OCI-M2 (cell line): ENCODE measurements at regions not wholly inside any gene's neighbourhood (a gene's known extent, or its start where the extent isn't known, plus 50 kb on each side); places are given as distances from the start of the nearest gene placed in this dataset.

ENCODE experiments used
- DNase-seq: peaks from one replicate; lab custom pipeline; 2025; ENCODE audit not compliant: unreplicated experiment; lab: John Stamatoyannopoulos, UW

DNA sequence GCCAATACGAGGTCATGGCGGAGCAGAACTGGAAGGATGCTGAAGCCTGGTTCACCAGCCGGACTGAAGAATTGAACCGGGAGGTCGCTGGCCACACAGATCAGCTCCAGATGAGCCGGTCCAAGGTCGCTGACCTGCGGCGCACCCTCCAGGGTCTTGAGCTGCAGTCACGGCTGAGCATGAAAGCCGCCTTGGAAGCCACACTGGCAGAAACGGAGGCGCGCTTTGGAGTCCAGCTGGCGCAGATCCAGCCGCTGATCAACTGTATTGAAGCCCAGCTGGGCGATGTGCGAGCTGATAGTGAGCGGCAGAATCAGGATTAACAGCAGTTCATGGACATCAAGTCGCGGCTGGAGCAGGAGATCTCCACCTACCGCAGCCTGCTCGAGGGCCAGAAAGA, 296.9 kb downstream of the OGFRL1 start:
- DNase-seq = no peak

DNA sequence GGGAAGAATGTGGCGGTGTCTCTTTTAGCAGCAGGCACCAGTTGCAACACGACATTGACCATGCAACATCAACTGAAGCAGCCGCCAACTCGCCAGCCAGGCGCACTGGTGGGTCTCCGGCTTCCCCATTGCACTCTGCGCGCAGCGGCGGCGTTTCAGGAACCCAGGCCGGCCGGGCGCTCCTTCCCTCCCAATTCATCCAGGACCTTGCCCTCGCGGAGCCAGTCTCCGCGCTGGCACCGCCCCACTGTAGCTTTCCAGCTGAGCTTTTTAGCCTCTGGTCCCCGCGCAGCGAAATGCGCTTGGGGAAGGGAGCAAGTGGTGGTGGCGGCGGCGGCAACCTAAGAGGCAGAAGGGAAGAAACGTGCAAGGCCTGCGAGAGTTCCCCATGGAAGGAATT, 297.9 kb upstream of the RIMS1 start:
- DNase-seq = no peak

DNA sequence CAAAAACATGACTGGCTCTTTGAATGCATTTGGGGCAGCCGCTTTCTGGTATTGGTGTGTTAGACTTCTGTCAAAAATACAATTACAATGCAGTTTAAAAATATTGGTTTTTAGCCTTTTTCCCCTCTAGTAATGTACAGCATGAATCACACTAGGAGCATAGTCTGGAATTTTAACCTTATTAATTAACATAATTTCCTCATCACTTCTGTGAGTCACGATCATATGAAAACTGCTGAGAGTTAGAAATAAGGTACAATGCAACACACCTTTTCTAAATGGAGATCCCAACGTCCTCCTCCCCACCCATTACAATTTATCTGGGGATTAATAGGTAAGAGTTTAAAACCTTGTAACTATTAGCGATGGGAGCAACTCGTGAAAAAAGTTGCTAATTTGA, 297.1 kb upstream of the RIMS1 start:
- DNase-seq = no peak

DNA sequence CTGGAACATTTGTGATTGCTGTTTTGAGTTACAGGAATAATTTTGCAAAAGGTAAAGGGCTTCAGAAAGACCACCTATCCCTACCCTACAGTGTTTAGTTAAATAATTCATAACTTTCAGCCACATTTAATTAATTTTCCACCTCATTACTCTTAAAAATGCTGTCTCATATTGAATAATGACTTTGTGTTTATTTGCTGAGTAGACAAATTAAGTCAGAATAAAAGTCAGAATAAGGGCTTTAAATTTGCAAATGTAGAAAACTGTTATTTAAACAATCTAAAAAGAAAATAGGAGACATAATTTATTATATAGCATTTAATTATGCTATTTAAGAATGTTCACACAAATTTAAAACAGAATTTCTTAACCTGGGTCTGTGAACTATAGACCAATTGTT, 293.7 kb upstream of the RIMS1 start:
- no peak for DNase-seq

DNA sequence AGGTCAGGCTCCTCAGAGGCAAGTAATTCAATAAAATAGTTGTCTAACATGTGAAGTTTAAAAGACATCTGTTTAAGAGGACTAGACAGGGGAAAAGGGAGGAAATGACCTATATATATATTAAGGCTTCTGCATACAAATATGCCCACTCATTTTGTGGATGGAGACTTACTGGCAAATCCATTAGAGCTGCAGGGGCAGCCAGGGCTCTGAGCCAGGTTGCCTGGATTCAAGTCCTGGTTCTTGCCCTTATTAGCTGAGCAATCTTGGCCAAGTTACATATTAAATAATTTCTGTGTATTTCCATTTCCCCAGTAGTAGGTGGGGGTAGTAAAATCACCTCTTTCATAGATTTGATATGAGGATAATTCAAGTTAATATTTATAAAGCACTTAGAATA, 287.0 kb upstream of the RIMS1 start:
- no peak for DNase-seq

DNA sequence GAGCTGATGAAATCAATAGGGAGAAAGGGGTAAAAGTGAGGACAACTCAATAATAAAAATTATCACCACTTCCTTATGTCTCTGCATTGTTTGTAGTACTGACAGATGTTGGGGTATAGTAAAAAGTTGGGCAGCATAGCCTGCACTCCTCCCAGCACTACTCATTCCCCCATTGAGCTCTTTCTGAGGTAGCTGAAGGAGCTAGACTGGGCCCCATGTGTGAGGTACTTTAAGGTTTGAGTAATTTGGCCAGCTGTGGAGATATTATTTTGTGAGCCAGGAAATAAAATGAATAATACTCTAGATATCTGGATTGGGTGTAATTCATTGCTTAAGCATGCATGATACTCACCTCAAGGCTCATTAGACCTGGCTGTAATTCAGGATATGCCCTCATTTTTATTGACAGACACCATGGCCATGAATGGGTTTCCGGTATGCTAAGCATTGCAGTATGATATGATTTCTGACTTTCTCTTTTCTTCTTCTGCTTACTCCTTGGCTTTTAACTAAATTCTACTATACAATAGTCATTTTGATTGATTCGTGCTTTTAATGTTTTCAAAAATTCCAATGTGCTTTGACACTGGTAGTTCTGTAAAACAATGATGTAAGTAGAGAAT, 283.9 kb upstream of the RIMS1 start:
- DNase-seq = no peak

DNA sequence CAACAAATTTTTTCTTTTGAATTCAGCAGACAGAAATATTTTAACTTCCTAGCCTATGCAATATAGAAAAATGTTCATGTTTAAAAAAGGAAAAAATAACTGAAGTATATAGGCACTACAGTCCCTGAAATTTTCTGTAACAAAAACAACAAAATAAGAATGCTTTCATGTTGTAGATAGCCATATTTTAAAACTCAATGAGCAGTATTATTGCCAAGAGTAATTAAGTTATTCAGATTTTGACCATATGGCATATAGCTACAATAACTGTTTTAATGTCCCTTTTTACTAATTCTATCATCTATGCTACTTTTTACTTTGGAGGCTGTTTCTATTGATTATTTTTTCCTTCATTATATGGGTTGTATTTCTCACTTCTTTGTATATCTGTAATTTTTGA, 283.3 kb upstream of the RIMS1 start:
- DNase-seq = no peak

DNA sequence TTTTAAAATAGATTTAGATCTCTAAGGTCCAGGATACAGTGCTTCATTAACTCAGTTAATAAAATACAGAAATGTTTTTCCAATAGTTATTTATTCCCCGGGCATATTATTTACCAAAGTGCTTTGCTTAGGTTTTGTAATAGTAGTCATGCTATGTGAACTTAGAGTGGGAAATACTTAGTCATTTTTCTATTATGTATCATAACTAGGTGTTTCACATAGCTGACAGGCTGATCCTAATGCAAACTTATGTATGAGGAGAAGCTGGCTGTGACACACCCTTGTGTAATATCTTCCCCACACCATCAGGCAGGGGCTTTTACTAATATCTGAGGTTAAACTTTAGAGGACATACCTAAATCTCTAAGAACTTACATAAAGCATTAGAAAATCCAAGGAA, 277.7 kb upstream of the RIMS1 start:
- DNase-seq = no peak

DNA sequence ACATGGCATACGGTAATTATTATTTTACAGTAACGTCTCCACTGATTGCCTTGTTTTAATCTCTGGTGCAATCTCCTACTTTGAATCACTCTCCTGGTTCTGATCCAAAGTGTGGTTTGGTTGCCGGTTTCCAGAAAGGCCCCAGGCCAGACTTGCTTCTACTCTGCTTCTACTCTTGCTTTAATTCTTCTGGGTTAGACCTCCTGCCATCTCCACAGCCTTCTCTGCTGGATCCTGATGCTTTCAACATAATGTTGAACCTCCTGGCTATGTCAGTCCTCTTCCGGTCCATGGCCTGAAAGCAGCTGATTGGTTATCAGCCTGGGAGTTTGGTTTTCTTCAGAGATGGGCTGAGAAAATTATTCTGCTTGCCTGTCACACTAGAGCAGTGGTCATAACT, 266.5 kb upstream of the RIMS1 start:
- DNase-seq = no peak

DNA sequence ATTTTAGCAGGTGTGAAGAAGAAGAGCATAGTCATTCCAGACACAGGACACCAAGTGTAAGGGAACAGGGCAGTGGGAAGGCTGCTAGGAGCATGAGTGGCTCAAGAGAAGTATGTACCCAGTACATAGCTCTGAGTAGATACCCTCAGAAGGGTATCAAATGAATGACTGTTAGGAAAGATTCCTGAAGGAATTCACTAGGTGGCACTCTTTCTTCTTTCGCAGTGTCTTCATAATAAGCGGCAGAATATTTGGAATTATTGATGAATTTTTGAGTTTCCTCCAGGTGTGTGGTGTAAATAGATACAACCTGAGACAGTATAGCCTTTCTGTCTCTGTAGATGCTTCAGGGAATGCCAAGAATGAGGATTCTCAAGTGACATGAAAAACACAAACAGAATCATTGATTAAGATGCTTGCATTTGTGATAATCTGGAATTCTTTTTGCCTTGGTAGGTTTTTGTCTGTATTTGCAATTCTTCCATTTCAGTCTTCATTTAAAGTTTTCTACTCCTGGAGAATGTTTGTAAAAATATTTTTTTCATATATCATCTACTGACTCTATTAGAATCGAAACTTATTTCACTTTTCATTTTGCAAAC, 264.3 kb upstream of the RIMS1 start:
- no peak for DNase-seq

DNA sequence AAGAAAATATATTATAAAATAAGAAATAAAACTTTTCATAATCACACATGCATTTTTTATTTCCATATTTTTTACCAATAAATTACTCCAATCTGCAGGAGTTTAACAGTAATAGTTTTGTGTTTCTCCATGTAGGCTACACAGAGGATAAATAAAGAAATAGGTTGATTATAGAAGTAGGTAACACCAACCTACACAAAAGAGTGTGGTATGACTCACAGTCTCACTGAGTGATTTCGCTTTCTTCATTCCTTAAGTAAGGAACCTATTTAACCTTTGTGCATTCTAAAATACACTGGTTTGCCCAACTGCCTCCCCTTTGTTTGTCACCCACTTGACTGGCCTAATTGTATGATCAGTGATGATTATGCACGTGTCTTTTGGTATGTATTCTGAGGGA, 244.2 kb upstream of the RIMS1 start:
- no peak for DNase-seq

DNA sequence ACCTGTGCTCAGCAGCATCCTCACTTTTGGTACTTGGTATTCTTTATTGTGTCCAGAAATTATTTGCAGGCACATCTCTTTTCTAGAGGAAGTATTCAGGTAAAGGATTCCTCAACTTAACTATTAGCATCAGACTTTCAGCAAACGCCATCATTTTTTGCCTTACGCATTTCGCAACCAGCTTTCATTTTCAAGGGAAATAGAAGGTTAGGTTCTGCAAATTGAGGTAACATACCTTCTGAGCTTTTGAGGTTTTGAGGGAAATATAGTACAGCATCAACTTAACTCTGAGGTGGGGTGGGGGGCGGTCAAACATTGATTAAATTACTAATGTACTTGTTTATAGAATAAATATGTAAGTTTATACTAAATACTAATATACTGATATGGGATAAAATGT, 243.6 kb upstream of the RIMS1 start:
- DNase-seq = no peak

DNA sequence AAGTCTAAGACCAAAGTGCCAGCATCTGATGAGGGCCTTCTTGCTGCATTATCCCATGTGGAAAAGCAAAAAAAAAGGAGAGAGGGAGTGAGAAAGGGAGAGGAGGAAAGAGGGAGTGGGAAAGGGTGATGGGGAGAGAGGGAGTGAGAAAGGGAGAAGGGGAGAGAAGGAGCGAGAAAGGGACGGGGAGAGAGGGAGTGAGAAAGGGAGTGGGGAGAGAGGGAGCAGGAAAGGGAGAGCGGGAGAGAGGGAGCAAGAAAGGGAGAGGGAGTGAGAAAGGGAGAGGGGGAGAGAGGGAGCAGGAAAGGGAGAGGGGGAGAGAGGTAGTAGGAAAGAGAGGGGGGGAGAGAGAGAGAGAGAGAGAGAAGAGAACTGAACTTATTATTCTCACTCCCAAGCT, 241.1 kb upstream of the RIMS1 start:
- no peak for DNase-seq

DNA sequence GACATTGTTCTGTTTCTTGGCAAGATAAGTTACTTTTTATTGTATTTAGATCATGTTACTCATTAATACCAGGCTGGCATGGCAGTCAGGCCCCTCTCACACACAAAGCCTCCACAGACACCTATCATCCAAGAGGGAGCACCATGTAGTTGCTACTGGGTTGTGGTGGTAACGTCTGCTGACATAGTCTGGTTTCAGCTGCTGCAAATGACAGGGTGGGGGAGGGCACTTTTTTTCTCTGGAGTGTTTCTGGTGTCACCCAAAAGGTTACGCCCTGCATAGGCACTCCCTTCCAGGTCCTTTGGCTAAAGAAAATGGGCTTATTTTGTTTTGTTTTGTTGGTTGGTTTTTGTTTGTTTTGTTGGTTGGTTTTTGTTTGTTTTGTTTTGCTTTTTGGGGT, 236.4 kb upstream of the RIMS1 start:
- DNase-seq = no peak

DNA sequence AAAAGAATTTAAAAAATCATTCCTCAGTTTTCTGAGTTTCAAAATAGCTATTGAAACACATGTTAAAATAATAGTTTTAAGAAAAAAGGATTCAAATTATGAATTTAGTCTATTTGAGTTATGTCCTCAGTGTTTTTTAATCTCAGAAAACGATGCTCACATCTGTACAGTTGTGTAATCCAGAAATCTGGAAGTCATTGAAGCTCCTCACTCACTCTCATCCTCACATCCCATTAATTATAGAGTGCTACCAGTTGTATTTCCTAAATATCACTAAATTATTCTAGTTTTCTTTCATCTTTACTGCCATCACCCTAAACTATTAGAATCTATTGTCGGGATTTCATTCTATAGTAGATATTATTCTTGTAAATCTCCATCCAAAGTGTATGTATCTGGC, 234.7 kb upstream of the RIMS1 start:
- DNase-seq = no peak

DNA sequence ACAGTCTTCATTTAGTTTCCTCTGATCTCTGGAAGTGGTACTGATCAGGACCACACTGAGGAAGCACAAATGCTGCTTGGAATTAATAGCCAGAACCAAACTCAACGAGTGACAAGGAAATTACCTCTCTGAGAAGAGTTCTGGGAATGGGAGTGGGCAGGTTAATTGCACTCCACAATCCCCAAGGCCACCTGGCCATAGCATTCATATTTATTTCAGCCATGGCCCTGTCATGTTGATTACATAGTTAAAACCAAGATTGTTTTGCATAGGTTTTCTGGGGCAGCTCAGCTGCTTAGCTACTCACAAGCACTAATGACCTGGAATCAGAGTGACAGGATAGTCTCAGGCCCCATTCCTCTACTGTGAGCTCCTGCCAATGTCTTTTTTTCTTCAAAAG, 230.2 kb upstream of the RIMS1 start:
- DNase-seq = no peak

DNA sequence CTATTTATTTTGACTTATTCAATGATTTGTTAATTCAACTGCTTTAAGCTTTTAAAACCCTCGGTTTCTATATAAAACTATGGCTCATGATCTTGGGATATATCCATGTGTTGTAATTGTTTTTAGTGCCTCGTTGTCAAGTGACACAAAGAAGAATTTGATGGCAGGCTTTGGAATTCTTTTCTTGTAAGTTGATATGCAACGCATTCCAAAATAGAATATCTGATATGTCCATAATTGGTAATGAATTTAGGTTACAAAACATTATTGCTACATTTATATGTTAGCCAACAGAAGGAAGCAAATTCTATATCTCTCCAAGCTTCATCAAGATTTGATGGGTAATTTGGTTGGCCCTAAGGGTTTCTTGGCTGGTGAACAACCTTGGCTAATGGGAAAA, 220.4 kb upstream of the RIMS1 start:
- no peak for DNase-seq

DNA sequence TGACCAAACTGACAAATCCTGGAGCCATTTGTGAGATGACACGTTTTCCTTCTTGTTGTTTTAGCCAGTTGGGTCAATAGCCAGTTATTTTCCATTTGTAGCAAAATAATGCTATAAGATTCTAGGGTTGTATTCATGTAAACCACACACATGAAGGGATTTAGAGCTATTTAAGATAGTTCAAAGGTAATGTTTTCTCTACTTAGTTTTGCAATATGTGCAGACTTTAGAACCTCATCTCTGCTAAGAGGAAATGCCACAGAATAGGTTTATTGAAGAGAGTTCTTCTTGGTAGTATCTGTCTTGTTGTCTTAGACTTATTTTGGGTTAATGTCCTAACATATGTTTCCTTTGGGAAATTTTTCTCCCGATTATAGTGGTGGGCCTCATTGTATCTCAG, 213.5 kb upstream of the RIMS1 start:
- no peak for DNase-seq

DNA sequence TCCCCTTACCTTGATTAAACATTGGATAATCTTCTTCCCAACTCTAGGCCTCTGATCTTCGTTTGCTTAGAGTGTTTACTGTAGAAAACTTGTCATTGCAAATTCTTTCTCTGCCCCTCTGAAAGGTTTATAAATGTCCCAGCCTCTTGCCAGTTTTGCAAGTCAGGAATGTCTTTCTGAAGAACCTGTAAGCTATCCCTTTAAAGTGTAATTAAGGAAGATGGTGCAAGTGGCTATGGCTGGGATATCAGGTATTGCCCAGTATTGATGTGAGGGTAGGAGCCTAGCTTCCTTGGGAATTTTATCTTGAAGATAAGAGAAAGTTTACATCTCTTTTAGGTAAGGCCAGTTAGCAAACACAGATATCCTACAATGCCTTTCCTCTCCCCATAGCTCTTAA, 211.0 kb upstream of the RIMS1 start:
- DNase-seq = no peak

DNA sequence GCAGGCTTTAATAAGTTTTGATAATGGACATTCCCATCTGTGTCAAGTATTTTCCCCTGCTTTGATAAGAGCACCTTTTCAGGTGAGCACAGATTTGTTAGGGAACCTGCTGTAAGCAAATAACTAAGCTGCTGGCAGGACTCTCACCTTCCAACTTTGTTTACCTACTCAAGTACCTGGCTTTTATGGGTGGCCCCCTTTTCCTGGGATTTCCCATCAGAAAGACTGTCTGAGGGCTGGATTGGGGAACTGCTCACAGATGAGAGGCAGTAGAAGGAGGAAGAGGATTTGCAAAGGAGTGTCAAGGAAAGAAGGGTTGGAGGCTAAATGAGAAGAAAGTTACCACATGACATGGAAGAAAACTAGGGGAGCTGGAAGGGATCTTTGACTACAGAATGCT, 210.1 kb upstream of the RIMS1 start:
- DNase-seq = no peak

DNA sequence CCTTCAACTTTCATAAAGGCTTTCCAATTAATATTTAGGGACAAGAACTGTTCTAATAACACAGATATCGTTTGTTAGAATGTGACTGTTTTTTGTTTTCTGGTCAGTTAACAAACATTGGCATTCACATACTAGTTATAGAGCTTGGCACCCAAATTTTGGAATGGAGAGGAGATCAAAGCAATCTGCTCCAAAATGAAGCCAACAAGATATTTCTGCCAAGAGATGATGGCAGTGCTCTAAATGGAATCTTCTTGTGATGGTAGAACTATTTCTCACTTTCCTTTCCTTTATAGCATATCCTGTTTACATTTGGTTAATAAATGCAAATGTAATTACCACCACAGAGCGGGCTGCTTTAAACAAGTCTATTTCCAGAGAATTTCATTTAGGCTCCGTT, 208.3 kb upstream of the RIMS1 start:
- no peak for DNase-seq

DNA sequence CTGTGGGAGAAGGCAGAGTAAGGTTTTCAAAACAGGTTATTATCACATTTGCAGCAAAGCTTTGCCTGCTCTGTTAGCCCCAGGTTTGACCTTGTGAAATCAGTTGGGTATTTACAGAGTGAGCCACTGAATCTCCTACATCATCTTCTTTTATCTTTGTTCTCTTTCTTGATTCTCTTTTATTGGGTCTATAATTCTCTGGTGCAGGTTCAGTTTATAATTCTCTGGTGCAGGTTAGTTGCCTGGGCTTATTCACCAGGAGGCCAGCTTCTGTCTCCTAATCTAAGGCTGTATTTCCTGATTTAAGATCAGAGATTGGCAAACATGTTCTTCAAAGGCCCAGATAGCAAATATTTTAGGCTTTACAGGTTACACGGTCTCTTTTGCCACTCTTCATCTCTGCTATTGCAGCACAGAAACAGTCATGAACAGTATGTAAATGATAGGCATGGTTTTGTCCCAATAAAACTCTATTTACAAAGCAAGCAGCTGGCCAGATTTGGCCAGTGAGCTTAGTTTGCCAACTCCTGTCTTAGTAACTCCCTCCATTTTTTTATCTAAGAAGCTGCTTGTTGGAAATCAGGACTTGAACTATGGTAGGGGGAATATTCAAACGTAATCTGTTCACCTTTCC, 205.0 kb upstream of the RIMS1 start:
- DNase-seq = no peak
